ENCODE measurements at regions not wholly inside any gene's neighbourhood (a gene's known extent, or its start where the extent isn't known, plus 50 kb on each side); places are given as distances from the start of the nearest gene placed in this dataset.
"Not testable (repeated sequence)": the region's sequence is repeated elsewhere in the genome, so short reads cannot be mapped to it uniquely, and the experiment has no call there.

DNA sequence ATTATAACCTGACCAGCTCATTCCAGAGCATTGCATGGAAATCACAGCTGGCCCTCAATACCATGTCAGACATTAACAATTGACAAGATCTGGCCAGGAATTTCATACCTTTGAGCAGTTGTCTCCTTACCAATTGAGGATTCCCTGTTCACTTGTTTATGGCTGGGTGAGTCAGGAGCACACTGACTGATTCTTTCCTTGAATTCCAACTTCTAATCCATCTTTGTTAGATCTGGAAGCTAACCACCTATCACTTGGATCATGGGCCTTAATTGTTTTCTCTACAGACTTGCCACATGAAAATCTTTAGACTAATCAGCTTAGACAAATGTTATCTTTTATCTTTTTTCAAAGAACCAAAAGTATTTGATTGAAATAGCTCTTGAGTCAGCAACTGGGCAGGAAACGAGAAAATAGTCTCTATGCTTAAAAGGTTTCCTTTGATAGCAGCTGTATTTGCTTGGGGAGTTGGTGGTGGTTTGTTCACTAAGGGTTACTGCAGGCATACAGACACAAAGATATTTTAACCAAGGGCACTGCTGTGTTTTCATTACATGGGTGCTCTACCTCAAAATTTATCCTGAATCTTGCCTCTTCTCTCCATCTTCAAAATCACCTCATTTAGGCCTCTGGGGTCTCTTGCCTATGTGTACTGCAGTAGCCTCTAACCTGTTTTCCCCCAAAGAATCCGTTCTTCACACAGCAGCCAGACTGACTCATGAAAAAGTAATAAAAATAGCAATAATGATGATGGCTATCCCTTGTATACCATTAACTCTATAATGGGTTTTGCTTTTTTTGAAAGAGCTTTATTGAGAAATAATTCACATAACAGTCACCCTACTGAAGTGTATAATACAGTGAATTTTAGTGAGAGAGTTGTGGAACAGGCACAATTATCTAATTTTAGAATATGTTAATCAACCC, 197.0 kb upstream of the NMUR2 start:
- peaks cover 6% of the 10 kb centered on the region for H3K9me3 Mint-ChIP-seq
- H3K36me3 Mint-ChIP-seq (ENCODE audit: insufficient read depth), result no peaks in the 10 kb centered on the region

DNA sequence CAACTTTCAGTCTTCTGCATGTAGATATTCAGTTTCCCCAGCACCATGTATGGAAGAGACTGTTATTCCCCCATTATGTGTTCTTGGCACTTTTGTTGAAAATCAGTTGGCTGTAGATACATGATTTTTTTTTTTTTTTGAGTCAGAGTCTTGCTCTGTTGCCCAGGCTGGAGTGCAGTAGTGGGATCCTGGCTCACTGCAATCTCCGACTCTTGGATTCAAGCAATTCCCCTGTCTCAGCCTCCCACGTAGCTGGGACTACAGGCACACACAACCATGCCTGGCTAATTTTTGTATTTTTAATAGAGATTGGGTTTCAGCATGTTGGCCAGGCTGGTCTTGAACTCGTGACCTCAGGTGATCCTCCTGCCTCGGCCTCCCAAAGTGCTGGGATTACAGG, 201.0 kb upstream of the NMUR2 start:
- H3K27ac Mint-ChIP-seq (ENCODE audit: low read depth); H3K4me1 Mint-ChIP-seq; ATAC-seq (replicated peaks; ENCODE audit: extremely low read depth, poor library complexity, severe bottlenecking); H3K9me3 Mint-ChIP-seq; H3K4me3 Mint-ChIP-seq; DNase-seq (ENCODE audit: low spot score in 2 of 2); H3K36me3 Mint-ChIP-seq (ENCODE audit: insufficient read depth): not testable (repeated sequence)
- H3K27me3 Mint-ChIP-seq, result peaks cover 11% of the 10 kb centered on the region

More for the DNA sequence above, 197.0 kb upstream of the NMUR2 start:
- Mint-ChIP-seq H3K4me3 (no peak overlapping the region), H3K27me3 (peaks cover 15% of the 10 kb centered on the region), H3K4me1 (no peaks in the 10 kb centered on the region), H3K27ac (ENCODE audit: low read depth) (no peak overlapping the region)
- no peak for DNase-seq (ENCODE audit: low spot score in 2 of 2)
- no peak for ATAC-seq (replicated peaks; ENCODE audit: extremely low read depth, poor library complexity, severe bottlenecking)

DNA sequence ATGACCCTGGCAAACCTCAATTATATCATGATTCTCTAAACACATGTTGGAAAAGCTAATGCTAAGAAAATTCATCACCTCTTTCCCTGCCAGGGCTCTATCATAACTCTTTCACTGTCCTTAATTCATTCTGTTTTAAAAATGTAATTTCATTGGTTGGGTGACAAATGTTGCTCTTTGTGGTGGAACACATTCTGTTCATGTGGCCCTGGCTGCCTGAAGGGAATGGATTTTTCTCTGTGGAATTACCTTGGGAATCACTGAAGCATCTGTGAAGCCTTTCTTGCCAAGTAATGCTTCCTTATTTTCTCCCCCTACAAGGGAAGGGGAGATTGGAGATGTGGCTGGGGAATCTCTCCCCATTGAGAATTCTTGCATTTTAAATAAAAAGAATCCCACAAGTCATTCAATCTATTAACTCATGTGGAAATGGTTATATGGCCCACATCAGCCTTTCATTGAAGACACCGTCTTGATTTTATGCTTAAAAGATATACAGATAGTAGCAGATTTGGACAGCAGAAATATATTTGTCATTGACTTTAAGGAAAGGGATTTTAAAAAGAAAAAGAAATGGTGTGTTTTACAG, 201.8 kb upstream of the NMUR2 start:
- H3K4me3 Mint-ChIP-seq, result no peak overlapping the region
- no peak overlapping the region for H3K27ac Mint-ChIP-seq (ENCODE audit: low read depth)
- H3K36me3 Mint-ChIP-seq (ENCODE audit: insufficient read depth), result no peaks in the 10 kb centered on the region
- no peak for ATAC-seq (replicated peaks; ENCODE audit: extremely low read depth, poor library complexity, severe bottlenecking)
- peaks cover 6% of the 10 kb centered on the region for H3K9me3 Mint-ChIP-seq
- H3K4me1 Mint-ChIP-seq, result no peaks in the 10 kb centered on the region
- DNase-seq (ENCODE audit: low spot score in 2 of 2), result no peak
- peaks cover 11% of the 10 kb centered on the region for H3K27me3 Mint-ChIP-seq

DNA sequence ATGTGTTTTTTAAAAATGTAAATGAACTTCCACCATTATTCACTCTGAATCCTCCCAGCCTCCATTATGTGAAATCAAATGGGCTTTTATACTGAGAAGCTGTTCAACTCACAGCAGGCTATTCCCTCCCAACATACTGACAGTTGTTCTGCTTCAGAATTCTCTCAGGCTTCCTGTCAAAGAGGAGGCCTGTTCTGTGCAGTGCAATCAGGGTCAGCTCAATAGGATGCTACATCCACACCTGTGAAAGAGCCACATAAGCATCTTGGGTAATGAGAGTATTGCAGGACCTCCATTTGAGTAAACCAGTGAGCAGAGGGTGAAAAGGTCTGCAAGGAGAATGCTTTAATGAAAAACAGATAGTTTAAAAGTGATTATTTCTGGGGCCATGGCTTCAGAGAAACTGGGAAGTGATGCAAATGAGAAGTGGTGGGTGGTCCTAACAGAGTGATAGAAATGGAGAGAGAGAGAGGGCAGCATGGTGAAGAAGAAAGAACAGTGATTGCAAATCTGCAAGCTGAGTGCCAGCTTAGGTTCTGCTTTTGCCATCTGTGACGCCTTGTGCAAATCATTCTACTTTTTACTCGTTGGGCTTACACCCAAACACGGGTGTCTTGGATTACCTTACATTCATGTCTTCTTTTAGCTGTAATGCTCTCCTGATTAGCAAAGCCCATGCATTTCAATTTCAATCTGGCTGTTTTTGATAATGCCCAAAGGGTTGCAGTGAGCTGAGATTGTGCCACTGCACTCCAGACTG, 202.5 kb upstream of the NMUR2 start:
- Mint-ChIP-seq H3K9me3 (peaks cover 6% of the 10 kb centered on the region), H3K36me3 (ENCODE audit: insufficient read depth) (no peaks in the 10 kb centered on the region), H3K4me3 (no peak overlapping the region), H3K4me1 (no peaks in the 10 kb centered on the region), H3K27me3 (peaks cover 11% of the 10 kb centered on the region), H3K27ac (ENCODE audit: low read depth) (no peak overlapping the region)
- DNase-seq (ENCODE audit: low spot score in 2 of 2) (no peak), ATAC-seq (replicated peaks; ENCODE audit: extremely low read depth, poor library complexity, severe bottlenecking) (no peak)

DNA sequence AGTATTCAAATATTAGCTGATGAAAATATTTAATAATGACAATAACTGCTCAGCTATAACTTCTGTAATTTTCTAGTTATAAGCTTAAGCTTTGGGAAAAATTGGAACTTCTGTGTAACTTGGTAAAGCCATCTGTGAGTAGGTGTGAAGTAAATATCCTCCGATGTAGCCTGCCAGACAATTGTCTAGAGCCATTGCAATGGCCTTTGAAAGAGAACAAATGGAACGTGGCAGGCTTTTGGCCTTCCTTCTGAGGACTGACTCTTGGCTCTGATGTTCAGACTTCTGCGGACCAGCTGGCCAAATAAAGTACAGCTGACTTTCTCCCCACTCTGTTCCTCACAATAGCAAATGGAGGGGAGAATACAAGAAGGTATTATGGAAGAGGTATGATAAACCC, 203.4 kb upstream of the NMUR2 start:
- Mint-ChIP-seq H3K36me3 (ENCODE audit: insufficient read depth) (no peaks in the 10 kb centered on the region), H3K4me1 (no peaks in the 10 kb centered on the region), H3K4me3 (no peak overlapping the region), H3K27ac (ENCODE audit: low read depth) (no peak overlapping the region), H3K27me3 (peaks cover 11% of the 10 kb centered on the region), H3K9me3 (no peaks in the 10 kb centered on the region)
- ATAC-seq (replicated peaks; ENCODE audit: extremely low read depth, poor library complexity, severe bottlenecking), result no peak
- DNase-seq (ENCODE audit: low spot score in 2 of 2), result no peak

DNA sequence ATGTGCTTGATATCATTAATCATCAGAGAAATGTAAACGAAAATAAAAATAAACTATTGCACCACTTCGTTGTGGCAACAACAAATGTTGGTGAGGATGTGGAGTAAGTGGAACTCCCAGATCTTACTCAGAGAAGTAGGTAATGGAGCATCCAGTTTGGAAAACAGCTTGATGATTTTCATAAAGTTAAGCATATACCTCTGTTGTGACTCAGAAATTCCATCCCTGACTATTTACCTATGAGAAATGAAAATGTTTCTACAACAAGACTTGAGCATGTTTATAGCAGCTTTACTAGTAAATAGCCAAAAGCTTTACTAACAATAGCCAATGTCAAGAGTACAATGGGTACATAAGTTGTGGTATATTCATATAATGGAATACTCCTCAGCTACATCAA, 214.7 kb upstream of the NMUR2 start:
- no peaks in the 10 kb centered on the region for H3K27me3 Mint-ChIP-seq
- ATAC-seq (replicated peaks; ENCODE audit: extremely low read depth, poor library complexity, severe bottlenecking) (no peak), DNase-seq (ENCODE audit: low spot score in 2 of 2) (no peak)
- H3K36me3 Mint-ChIP-seq (ENCODE audit: insufficient read depth), result no peaks in the 10 kb centered on the region
- no peaks in the 10 kb centered on the region for H3K4me1 Mint-ChIP-seq
- H3K27ac Mint-ChIP-seq (ENCODE audit: low read depth), result no peak overlapping the region
- no peak overlapping the region for H3K4me3 Mint-ChIP-seq
- no peaks in the 10 kb centered on the region for H3K9me3 Mint-ChIP-seq

DNA sequence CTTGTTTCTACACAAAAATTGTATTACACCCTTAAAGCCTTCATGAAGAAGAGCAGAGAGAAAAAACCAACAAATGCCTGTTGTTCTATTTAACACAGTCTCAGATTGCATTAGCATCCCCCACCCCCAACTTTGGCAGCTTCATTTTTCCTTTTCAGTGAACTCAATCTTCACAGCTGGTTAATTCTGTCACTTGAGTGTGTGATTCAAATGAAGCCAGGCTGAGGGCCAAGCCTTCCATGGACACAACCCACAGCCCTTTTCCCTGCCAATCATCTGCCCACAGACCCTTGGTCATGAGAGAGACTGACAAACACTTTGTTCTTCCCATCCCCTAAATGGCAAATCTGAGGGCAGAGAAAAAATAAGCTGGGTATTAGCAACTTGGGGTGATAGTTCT, 217.5 kb upstream of the NMUR2 start:
- ATAC-seq (replicated peaks; ENCODE audit: extremely low read depth, poor library complexity, severe bottlenecking) (no peak), DNase-seq (ENCODE audit: low spot score in 2 of 2) (no peak)
- peak overlapping the region; percentile 65 for H3K27ac Mint-ChIP-seq (ENCODE audit: low read depth)
- H3K36me3 Mint-ChIP-seq (ENCODE audit: insufficient read depth), result no peaks in the 10 kb centered on the region
- H3K9me3 Mint-ChIP-seq, result no peaks in the 10 kb centered on the region
- H3K27me3 Mint-ChIP-seq, result no peaks in the 10 kb centered on the region
- no peaks in the 10 kb centered on the region for H3K4me1 Mint-ChIP-seq
- H3K4me3 Mint-ChIP-seq, result no peak overlapping the region

DNA sequence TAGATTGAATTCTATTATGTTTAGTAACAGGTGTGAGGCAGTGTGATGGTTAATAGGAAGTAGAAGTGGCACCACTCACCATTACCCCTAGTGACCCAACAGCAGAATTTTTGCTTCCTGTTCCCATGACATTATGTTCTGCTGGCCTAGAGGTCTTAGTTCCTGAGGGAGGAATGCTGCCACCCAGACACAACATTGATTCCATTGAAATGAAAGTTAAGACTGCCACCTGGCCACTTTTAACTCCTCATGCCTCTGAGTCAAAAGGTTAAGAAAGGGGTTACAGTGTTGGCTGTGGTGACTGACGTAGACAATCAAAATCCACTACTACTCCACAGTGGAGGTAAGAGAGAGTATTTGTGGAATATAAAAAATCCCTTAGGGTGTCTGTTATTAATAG, 218.9 kb upstream of the NMUR2 start:
- DNase-seq (ENCODE audit: low spot score in 2 of 2) (no peak), ATAC-seq (replicated peaks; ENCODE audit: extremely low read depth, poor library complexity, severe bottlenecking) (no peak)
- Mint-ChIP-seq H3K36me3 (ENCODE audit: insufficient read depth) (no peaks in the 10 kb centered on the region), H3K27ac (ENCODE audit: low read depth) (no peak overlapping the region), H3K27me3 (peaks cover 1% of the 10 kb centered on the region), H3K4me3 (no peak overlapping the region), H3K9me3 (no peaks in the 10 kb centered on the region), H3K4me1 (no peaks in the 10 kb centered on the region)

DNA sequence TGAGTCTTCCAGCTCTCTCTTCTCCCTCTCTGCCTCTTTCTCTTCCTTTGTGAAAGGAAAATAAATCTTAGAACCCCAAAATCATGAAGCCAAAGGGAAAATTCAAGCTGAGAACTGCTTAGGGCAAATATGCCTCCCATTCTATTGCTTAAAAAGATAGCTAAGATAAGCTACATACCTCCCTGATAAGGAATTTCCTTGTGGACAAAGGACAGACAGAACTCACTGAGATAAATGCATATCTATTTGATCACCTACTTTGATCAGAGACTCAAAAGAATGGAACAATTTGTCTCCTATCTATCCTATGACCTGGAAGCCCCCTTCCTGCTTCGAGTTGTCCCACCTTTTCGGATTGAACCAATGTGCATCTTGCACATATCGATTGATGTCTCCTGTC, 220.6 kb upstream of the NMUR2 start:
- peaks cover 8% of the 10 kb centered on the region for H3K27me3 Mint-ChIP-seq
- no peaks in the 10 kb centered on the region for H3K4me1 Mint-ChIP-seq
- no peak overlapping the region for H3K27ac Mint-ChIP-seq (ENCODE audit: low read depth)
- DNase-seq (ENCODE audit: low spot score in 2 of 2) (no peak), ATAC-seq (replicated peaks; ENCODE audit: extremely low read depth, poor library complexity, severe bottlenecking) (no peak)
- H3K4me3 Mint-ChIP-seq, result no peak overlapping the region
- H3K36me3 Mint-ChIP-seq (ENCODE audit: insufficient read depth), result no peaks in the 10 kb centered on the region
- no peaks in the 10 kb centered on the region for H3K9me3 Mint-ChIP-seq

DNA sequence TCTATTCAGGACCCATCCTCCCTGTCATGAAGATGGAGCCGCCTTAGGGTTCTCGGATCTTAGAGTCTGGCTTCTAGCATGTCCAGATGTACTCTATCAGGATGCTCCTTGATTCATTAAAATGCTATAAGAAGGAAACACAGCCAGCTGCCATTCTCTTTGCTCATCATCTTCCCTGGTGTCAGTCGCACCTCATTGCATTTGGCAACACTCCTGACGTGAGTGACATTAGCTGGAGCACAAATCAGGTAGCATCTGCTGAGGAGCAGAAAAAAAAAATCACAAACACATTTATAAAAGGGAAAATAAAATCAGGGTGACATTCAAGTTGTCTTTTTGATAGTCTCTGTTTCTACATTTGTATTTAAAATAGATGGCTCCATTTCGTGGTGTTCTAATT, 226.1 kb upstream of the NMUR2 start:
- Mint-ChIP-seq H3K27me3 (peaks cover 8% of the 10 kb centered on the region), H3K9me3 (no peaks in the 10 kb centered on the region), H3K4me3 (no peak overlapping the region), H3K36me3 (ENCODE audit: insufficient read depth) (no peaks in the 10 kb centered on the region), H3K27ac (ENCODE audit: low read depth) (no peak overlapping the region), H3K4me1 (no peaks in the 10 kb centered on the region)
- DNase-seq (ENCODE audit: low spot score in 2 of 2) (no peak), ATAC-seq (replicated peaks; ENCODE audit: extremely low read depth, poor library complexity, severe bottlenecking) (no peak)

DNA sequence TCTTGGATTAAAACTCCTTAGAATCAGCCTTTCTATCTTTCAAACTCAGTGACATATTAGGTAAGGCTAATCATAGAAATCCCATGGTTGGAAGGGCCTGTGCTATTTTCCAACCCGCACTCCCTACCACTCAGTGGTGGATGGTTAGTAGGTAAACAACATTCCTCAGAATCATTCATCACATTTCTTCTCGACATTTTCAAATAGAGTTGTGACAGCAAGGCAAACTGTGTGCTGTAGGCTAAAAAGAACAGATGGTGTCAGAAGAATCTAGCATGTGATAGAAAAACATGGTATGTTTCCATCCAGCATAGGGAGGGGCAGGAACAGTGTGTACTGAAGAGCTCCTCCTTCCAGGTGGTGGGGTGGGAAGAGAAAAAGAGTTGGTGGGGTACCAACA, 227.3 kb upstream of the NMUR2 start:
- no peak overlapping the region for H3K27ac Mint-ChIP-seq (ENCODE audit: low read depth)
- H3K4me1 Mint-ChIP-seq, result no peaks in the 10 kb centered on the region
- ATAC-seq (replicated peaks; ENCODE audit: extremely low read depth, poor library complexity, severe bottlenecking), result no peak
- no peaks in the 10 kb centered on the region for H3K36me3 Mint-ChIP-seq (ENCODE audit: insufficient read depth)
- DNase-seq (ENCODE audit: low spot score in 2 of 2), result no peak
- H3K9me3 Mint-ChIP-seq, result peaks cover under 1% of the 10 kb centered on the region
- H3K4me3 Mint-ChIP-seq, result no peak overlapping the region
- peaks cover 8% of the 10 kb centered on the region for H3K27me3 Mint-ChIP-seq

DNA sequence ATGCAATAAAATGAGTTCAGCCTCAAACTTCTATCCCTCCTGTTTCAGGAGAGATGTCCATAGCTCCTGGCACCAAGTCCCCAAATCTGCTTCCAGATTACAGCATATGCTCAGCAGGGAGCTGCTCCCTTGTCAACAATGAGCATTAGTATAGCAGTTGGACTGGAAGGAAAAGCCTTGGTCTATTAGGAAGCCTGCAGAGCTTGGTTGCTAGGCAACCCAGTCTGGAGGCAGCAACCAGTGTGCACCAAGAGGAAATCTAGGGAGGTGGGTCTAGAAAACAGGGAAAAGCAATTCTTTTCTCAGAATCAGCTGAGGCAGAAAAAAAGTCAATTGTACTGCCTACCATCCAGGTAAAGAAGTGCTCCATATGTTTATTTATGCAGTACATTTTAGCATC, 229.5 kb upstream of the NMUR2 start:
- no peak for DNase-seq (ENCODE audit: low spot score in 2 of 2)
- Mint-ChIP-seq H3K9me3 (peaks cover 6% of the 10 kb centered on the region), H3K36me3 (ENCODE audit: insufficient read depth) (no peaks in the 10 kb centered on the region), H3K27me3 (peaks cover under 1% of the 10 kb centered on the region), H3K4me1 (no peaks in the 10 kb centered on the region), H3K4me3 (no peak overlapping the region), H3K27ac (ENCODE audit: low read depth) (no peak overlapping the region)
- no peak for ATAC-seq (replicated peaks; ENCODE audit: extremely low read depth, poor library complexity, severe bottlenecking)
